OCI-LY3 (cell line): ENCODE measurements at regions not wholly inside any gene's neighbourhood (a gene's known extent, or its start where the extent isn't known, plus 50 kb on each side); places are given as distances from the start of the nearest gene placed in this dataset.

Experiments used
- H2AFZ ChIP-seq: fragments of 200-600, 300-600 bp; shearing (Covaris generic); 2 replicates; pipeline ENCODE4 v1.6.0; 2014; ENCODE audit warnings: antibody characterized with exemption, low read depth, low read length
- H3K27ac ChIP-seq: fragments of 200-600, 300-600 bp; sonication (generic); 2 replicates; pipeline ENCODE4 v1.5.1; 2014; ENCODE audit warnings: mild to moderate bottlenecking, low read length, moderate library complexity, mixed read lengths
- H3K27me3 ChIP-seq: fragments of 200-600, 300-600 bp; sonication (generic); 2 replicates; pipeline ENCODE4 v1.6.1; 2014; ENCODE audit warnings: low read depth, low read length, mixed read lengths
- H3K36me3 ChIP-seq: fragments of 200-600, 300-600 bp; sonication (generic); replicated peaks from 2 replicates; pipeline ENCODE3; 2014; ENCODE audit warnings: low read depth, low read length, mixed read lengths
- H3K4me1 ChIP-seq: fragments of 300-600, 200-600 bp; sonication (generic); 2 replicates; pipeline ENCODE4 v1.6.1; 2014; ENCODE audit warnings: low read length, mixed read lengths
- H3K4me2 ChIP-seq: fragments of 200-600, 300-600 bp; sonication (generic); 2 replicates; pipeline ENCODE4 v1.6.1; 2014; ENCODE audit warnings: low read length, mixed read lengths
- H3K4me3 ChIP-seq: fragments of 300-600, 200-600 bp; sonication (generic); 2 replicates; pipeline ENCODE4 v1.5.1; 2014; ENCODE audit warnings: antibody characterized with exemption, mild to moderate bottlenecking, low read length, moderate library complexity
- H3K79me2 ChIP-seq: fragments of 300-600, 200-600 bp; shearing (Covaris generic); 2 replicates; pipeline ENCODE4 v1.6.1; 2014; ENCODE audit warnings: mild to moderate bottlenecking, low read length, mixed read lengths
- H3K9ac ChIP-seq: fragments of 300-600, 200-600 bp; shearing (Covaris generic); 2 replicates; pipeline ENCODE4 v1.6.0; 2014; ENCODE audit warnings: mild to moderate bottlenecking, low read length, moderate library complexity
- H3K9me3 ChIP-seq: fragments of 200-600, 300-600 bp; shearing (Covaris generic); 2 replicates; pipeline ENCODE4 v1.6.1; 2014; ENCODE audit warnings: low read length, mixed read lengths; ENCODE audit not compliant: insufficient read depth
- H4K20me1 ChIP-seq: fragments of 200-600, 300-600 bp; sonication (generic); 2 replicates; pipeline ENCODE4 v1.6.1; 2016; ENCODE audit warnings: low read length, mixed read lengths; ENCODE audit not compliant: insufficient read depth
- CTCF ChIP-seq: fragments of 200-600, 300-600 bp; sonication (generic); IDR thresholded peaks from 2 replicates; pipeline ENCODE4 v1.5.1; 2014; ENCODE audit warnings: antibody characterized with exemption, low read length, low read depth
- EZH2phosphoT487 ChIP-seq: fragments of 200-600 bp; shearing (Covaris generic); IDR thresholded peaks from 2 replicates; pipeline ENCODE4 v1.6.1; 2018; ENCODE audit warnings: antibody characterized with exemption, mixed run types, low read depth

- Histone ChIP-seq H3K36me3 (no peaks in the 10 kb centered on the region), H3K4me1 (no peaks in the 10 kb centered on the region), H3K9ac (no peak overlapping the region), H4K20me1 (no peaks in the 10 kb centered on the region), H3K4me2 (no peak overlapping the region), H3K9me3 (no peaks in the 10 kb centered on the region), H3K27ac (no peak overlapping the region), H3K79me2 (no peaks in the 10 kb centered on the region), H3K4me3 (no peak overlapping the region), H2AFZ (no peak overlapping the region), H3K27me3 (no peaks in the 10 kb centered on the region)
- no peak for TF ChIP-seq EZH2phosphoT487
- TF ChIP-seq CTCF = no peak
Observed at GRCh38 chr5:19314840-19315239, 673.2 kb downstream of the CDH18 start.

GRCh38 chr5:19319252-19319651 is 668.7 kb downstream of the CDH18 start:
- no peak overlapping the region for H3K9ac ChIP-seq
- no peak overlapping the region for H3K4me3 ChIP-seq
- H3K4me1 ChIP-seq = peaks cover 12% of the 10 kb centered on the region
- H3K36me3 ChIP-seq = no peaks in the 10 kb centered on the region
- no peaks in the 10 kb centered on the region for H3K27me3 ChIP-seq
- H4K20me1 ChIP-seq = no peaks in the 10 kb centered on the region
- H3K9me3 ChIP-seq = no peaks in the 10 kb centered on the region
- H2AFZ ChIP-seq = no peak overlapping the region
- TF ChIP-seq CTCF (no peak), EZH2phosphoT487 (no peak)
- no peak overlapping the region for H3K4me2 ChIP-seq
- no peaks in the 10 kb centered on the region for H3K79me2 ChIP-seq
- H3K27ac ChIP-seq = no peak overlapping the region

DNA sequence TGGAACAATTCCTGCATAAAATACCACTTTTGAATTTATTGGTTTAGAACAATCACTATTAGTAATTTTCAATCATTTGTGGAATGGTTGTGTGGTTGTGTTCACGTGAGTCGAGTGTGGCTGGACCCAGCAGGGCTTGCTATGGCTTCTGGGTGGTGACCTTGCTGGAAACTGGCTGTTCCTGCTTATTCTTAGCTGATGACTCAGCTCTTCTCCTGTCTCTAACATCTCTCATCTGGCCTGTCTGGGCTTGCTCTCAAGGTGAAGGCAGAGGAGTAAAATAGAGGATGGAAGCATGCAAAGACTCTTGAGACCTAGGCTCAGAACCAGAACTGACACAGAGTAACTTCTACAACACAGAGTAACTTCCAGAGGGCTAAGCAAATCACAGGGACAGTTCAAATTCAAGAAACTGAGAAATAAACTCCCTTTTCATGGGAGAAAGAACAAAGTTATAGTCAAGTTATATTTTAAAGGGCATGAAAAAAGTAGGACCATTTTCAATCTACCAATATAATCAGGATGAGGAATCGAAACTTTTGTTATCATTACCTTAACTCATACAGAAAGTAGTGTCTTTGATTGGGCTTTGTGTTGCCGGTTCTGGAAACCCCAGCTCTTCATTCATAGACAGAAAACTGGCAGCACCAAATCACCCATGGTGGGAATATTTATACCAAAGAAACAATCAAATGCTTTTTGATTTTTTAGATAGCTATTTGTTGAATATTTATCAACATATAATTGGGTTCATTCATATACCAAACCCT is 665.1 kb downstream of the CDH18 start:
- H3K79me2 ChIP-seq = no peaks in the 10 kb centered on the region
- peak overlapping the region; percentile 27 for H3K4me2 ChIP-seq
- no peak overlapping the region; the same call in 1 of the 2 replicates for H3K27ac ChIP-seq
- no peak overlapping the region for H3K9ac ChIP-seq
- H4K20me1 ChIP-seq = no peaks in the 10 kb centered on the region
- peaks cover 12% of the 10 kb centered on the region for H3K4me1 ChIP-seq
- H3K9me3 ChIP-seq = no peaks in the 10 kb centered on the region
- H2AFZ ChIP-seq = no peak overlapping the region
- no peaks in the 10 kb centered on the region for H3K36me3 ChIP-seq
- H3K4me3 ChIP-seq = no peak overlapping the region
- H3K27me3 ChIP-seq = no peaks in the 10 kb centered on the region
- TF ChIP-seq EZH2phosphoT487 (no peak), CTCF (no peak)

DNA sequence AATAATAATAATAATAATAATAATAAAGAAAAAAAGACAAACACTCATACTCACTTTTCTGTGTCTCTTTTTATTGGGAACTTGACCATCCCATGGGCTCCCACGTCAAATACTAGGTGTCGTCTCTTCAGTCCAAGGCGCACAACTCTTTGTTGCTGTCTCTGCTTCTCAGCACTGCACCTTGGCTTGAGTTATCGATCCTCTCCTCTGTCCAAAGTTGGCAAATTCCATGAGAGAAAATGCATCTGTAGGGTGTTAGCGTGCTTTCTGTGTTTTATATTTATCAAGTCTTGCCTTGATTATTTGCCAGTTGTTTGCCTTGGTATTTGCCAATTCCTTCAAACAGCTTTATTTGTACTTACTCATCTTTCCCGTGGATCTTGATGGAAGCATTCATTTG is 653.7 kb downstream of the CDH18 start:
- no peaks in the 10 kb centered on the region for H3K79me2 ChIP-seq
- no peak overlapping the region for H3K27ac ChIP-seq
- H3K36me3 ChIP-seq = no peaks in the 10 kb centered on the region
- no peaks in the 10 kb centered on the region for H3K9me3 ChIP-seq
- no peak overlapping the region for H3K9ac ChIP-seq
- TF ChIP-seq EZH2phosphoT487 (no peak), CTCF (no peak)
- no peaks in the 10 kb centered on the region for H3K27me3 ChIP-seq
- no peak overlapping the region for H3K4me3 ChIP-seq
- no peaks in the 10 kb centered on the region for H3K4me1 ChIP-seq
- H3K4me2 ChIP-seq = no peak overlapping the region
- no peak overlapping the region for H2AFZ ChIP-seq
- H4K20me1 ChIP-seq = no peaks in the 10 kb centered on the region
